ENCODE measurements at regions not wholly inside any gene's neighbourhood (a gene's known extent, or its start where the extent isn't known, plus 50 kb on each side); places are given as distances from the start of the nearest gene placed in this dataset.

GRCh38 chr3:106265704-106266103 is 396.9 kb upstream of the CBLB start:
- TF ChIP-seq SUZ12 (IDR thresholded peaks at IDR 0.05; ENCODE audit: extremely low read depth, insufficient read depth, insufficient read length) (no peak), YY1 (IDR thresholded peaks at IDR 0.05; ENCODE audit: insufficient read depth, insufficient read length) (no peak), ZNF274 (IDR thresholded peaks at IDR 0.05; ENCODE audit: low read depth, low read length) (no peak)
